ENCODE measurements at regions not wholly inside any gene's neighbourhood (a gene's known extent, or its start where the extent isn't known, plus 50 kb on each side); places are given as distances from the start of the nearest gene placed in this dataset.

GRCh38 chr6:12221856-12222255 is 68.3 kb upstream of the EDN1 start:
- no peak overlapping the region for H3K4me3 ChIP-seq (ENCODE audit: control insufficient read depth, low read depth, low read length)
- DNase-seq (ENCODE audit: low read depth) = no peak
- no peak for TF ChIP-seq CTCF (conservative IDR thresholded peaks at IDR 0.05; ENCODE audit: control insufficient read depth, insufficient read depth, low read depth, low read length)

GRCh38 chr6:12222405-12223366 is 67.5 kb upstream of the EDN1 start:
- no peak overlapping the region for H3K4me3 ChIP-seq (ENCODE audit: control insufficient read depth, low read depth, low read length)

GRCh38 chr6:12223383-12223782 is 66.8 kb upstream of the EDN1 start:
- no peak for DNase-seq (ENCODE audit: low read depth)
- no peak for TF ChIP-seq CTCF (conservative IDR thresholded peaks at IDR 0.05; ENCODE audit: control insufficient read depth, insufficient read depth, low read depth, low read length)

More at GRCh38 chr6:12222405-12223366, 67.5 kb upstream of the EDN1 start:
- TF ChIP-seq CTCF (conservative IDR thresholded peaks at IDR 0.05; ENCODE audit: control insufficient read depth, insufficient read depth, low read depth, low read length) = no peak
- no peak for DNase-seq (ENCODE audit: low read depth)

GRCh38 chr6:12224251-12224650 is 65.9 kb upstream of the EDN1 start:
- TF ChIP-seq CTCF (conservative IDR thresholded peaks at IDR 0.05; ENCODE audit: control insufficient read depth, insufficient read depth, low read depth, low read length) = no peak
- no peak for DNase-seq (ENCODE audit: low read depth)
- H3K4me3 ChIP-seq (ENCODE audit: control insufficient read depth, low read depth, low read length) = no peak overlapping the region

More at GRCh38 chr6:12223383-12223782, 66.8 kb upstream of the EDN1 start:
- no peak overlapping the region for H3K4me3 ChIP-seq (ENCODE audit: control insufficient read depth, low read depth, low read length)

GRCh38 chr6:12228447-12229146 is 61.6 kb upstream of the EDN1 start:
- no peak overlapping the region for H3K4me3 ChIP-seq (ENCODE audit: control insufficient read depth, low read depth, low read length)
- DNase-seq (ENCODE audit: low read depth) = no peak
- TF ChIP-seq CTCF (conservative IDR thresholded peaks at IDR 0.05; ENCODE audit: control insufficient read depth, insufficient read depth, low read depth, low read length) = no peak

GRCh38 chr6:12229332-12229731 is 60.8 kb upstream of the EDN1 start:
- TF ChIP-seq CTCF (conservative IDR thresholded peaks at IDR 0.05; ENCODE audit: control insufficient read depth, insufficient read depth, low read depth, low read length) = no peak
- DNase-seq (ENCODE audit: low read depth) = no peak
- H3K4me3 ChIP-seq (ENCODE audit: control insufficient read depth, low read depth, low read length) = no peak overlapping the region
